ENCODE measurements at regions not wholly inside any gene's neighbourhood (a gene's known extent, or its start where the extent isn't known, plus 50 kb on each side); places are given as distances from the start of the nearest gene placed in this dataset.

GRCh38 chr1:29466258-29466657 lies 229.9 kb downstream of the PTPRU start:
- DNase-seq (ENCODE audit: extremely low read depth in 1 of 2, low read depth in 1 of 2): no peak

- DNase-seq (ENCODE audit: extremely low read depth in 1 of 2, low read depth in 1 of 2): no peak
Observed at GRCh38 chr1:29465755-29466154, 229.4 kb downstream of the PTPRU start.

DNA sequence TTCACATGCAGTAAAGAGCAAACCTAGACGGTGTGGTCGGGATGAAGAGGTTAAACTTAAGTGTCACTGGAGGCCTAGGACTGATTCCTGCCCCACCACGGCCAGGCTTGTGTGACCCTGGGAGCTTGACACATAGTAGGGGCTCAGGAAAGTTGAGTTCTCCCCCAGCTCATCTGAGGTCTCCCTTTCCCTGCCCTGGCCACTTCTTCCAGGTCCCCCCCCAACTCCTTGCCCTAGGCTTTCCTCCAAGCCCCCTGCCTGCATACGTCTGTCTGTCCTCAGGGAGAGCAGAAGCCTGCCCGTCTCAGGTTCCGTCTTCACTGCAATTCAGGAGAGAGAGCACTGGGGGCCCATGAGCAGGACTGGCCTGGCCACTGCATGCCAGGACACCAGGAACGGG lies 225.8 kb downstream of the PTPRU start:
- DNase-seq (ENCODE audit: extremely low read depth in 1 of 2, low read depth in 1 of 2): no peak

GRCh38 chr1:29461115-29461739 lies 224.9 kb downstream of the PTPRU start:
- no peak for DNase-seq (ENCODE audit: extremely low read depth in 1 of 2, low read depth in 1 of 2)

- DNase-seq (ENCODE audit: extremely low read depth in 1 of 2, low read depth in 1 of 2): no peak
Observed at GRCh38 chr1:29460694-29461093, 224.4 kb downstream of the PTPRU start.

DNA sequence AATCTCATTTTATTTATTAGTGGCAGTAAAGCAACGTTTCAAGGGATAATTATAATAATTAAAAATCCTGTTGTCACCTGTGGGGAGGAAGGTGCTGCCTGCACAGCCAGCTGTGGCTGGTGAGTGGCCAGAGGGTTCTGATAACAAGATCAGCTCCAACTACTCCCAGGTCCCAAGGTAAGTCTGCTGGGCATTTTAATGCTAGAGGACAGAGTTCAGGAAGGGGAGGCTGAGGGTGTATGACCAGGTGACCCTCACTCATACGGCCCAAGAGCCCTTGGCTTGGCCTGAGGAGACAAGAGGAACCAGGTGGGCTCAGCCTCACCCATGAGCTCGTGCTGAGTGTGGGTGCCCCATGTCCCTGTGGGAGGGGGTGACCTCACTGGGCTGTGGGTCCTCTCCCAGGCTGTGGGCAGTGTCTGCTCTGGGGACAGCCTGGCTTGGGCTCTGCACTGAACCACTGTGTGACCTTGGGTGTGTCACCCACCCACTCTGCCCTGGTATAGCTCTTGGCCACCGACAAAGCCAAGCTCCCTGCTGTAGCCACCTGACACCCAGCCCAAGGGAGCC lies 223.8 kb downstream of the PTPRU start:
- no peak for DNase-seq (ENCODE audit: extremely low read depth in 1 of 2, low read depth in 1 of 2)

DNA sequence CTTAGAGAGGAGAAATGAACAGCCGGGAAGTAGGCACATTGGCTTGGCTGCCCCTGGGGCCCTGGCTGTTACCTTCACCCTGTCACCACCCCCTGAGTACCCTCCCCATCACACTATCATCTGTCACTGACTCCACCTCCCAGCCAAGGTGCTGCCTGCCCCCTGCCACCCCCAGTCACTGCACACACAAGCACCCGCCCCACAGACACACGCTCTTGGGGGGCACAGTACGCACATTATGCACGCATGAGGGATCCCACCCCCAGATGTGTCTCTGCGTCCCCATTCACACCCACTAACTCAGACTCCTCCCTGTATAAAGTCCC lies 223.3 kb downstream of the PTPRU start:
- no peak for DNase-seq (ENCODE audit: extremely low read depth in 1 of 2, low read depth in 1 of 2)

DNA sequence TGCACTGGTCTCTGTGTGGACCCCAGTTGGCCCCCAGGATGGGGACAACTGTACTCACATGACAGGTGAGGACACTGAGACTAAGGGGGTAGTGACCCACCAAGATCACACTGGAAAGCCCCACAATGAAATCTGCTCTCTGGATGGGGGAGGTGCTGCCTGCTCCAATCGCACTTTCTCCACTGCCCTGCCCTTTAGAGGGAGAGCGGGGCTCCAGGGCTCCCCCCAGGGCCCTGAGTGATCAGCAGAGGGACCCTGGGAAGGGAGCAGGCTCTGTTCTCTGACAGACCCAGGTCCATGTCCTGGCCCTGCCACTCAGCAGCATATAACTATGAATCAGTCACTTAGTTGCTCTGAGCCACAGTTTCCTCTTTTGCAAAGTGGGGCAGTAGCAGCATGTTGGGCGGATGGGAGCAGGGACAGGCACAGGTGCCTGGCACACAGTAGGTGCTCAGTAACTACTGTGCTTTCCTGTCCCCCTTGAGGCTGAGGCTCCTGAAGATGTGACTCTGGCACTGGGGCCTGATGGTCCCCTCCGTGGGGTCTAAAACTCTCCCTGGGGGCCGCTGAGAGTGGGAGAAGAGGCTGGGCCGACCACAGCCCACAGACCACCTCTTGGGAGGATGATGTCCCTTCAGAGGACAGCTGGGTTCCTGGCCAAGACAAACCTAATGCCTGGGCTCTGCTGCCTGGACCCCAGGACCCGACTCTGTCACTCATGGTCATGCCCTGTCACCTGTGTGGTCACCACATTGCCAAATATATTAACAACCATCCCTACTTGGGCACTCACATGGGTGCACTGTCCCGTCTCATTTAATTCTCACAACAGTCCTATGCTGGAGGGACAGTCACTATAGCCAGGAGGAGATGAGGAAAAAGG lies 222.7 kb downstream of the PTPRU start:
- DNase-seq (ENCODE audit: extremely low read depth in 1 of 2, low read depth in 1 of 2): no peak

DNA sequence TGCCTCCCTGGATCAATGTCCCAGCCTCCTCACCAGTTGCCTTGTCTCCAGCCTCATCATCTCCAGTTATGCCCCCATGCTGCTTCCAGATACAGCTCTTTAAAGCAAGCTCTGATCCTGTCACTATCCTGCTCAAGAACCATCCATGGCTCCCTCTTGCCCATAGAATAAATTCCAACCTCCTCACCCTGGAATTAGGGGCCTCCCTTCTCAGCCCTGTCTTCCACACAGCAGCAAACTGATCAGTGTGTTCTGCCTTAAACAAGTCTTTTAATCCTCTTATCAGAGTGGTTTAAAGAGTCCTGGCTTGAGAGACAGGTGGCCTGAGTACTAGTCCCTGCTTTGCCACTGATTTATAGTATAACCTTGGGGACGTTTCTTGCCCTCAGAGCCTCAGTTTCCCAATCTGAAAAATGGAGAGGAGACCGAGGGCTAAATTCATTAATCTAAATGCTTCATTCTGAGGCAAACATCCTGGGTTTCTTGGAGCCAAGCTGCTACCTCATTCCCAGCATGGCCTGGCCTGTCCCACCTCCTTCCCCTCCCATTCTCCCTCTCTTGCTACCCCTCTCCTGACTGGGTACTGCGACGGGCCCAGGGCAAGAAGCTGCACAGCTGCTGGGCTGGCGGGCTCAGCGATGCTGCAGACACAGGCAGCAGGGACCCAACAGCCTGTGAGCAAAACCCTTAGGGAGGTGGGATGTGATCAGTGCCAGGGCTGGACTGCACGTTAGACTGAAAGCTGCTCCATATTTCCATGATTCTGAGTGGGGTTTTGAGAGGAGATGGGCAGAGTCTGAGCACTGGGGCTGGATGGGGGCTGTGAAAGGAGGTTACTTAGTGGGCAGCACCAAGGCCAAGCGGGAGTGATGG lies 221.4 kb downstream of the PTPRU start:
- no peak for DNase-seq (ENCODE audit: extremely low read depth in 1 of 2, low read depth in 1 of 2)

GRCh38 chr1:29456685-29457435 lies 220.5 kb downstream of the PTPRU start:
- DNase-seq (ENCODE audit: extremely low read depth in 1 of 2, low read depth in 1 of 2): no peak

DNA sequence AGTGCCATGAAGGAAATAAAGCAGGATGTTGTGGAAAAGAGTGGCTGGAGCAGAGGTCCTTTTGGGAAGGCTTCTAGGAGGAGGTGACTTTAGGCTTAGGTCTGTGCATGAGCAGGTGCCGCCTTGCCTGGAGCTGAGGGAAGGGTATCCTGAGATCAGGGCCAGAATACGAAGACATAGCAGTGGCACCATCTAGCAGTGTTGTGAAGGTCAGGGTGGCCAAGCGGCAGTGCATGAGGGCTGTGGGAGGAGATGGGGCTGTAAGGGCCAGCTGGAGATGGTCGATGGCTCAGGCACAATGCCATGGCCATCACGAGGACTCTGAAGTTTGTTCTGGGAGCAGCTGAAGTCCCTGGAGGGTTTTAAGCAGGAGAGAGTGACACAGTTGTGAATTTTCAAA lies 219.5 kb downstream of the PTPRU start:
- DNase-seq (ENCODE audit: extremely low read depth in 1 of 2, low read depth in 1 of 2): no peak

- no peak for DNase-seq (ENCODE audit: extremely low read depth in 1 of 2, low read depth in 1 of 2)
Observed at GRCh38 chr1:29454616-29455380, 218.5 kb downstream of the PTPRU start.

- DNase-seq (ENCODE audit: extremely low read depth in 1 of 2, low read depth in 1 of 2): no peak
Observed at GRCh38 chr1:29453502-29454240, 217.3 kb downstream of the PTPRU start.

DNA sequence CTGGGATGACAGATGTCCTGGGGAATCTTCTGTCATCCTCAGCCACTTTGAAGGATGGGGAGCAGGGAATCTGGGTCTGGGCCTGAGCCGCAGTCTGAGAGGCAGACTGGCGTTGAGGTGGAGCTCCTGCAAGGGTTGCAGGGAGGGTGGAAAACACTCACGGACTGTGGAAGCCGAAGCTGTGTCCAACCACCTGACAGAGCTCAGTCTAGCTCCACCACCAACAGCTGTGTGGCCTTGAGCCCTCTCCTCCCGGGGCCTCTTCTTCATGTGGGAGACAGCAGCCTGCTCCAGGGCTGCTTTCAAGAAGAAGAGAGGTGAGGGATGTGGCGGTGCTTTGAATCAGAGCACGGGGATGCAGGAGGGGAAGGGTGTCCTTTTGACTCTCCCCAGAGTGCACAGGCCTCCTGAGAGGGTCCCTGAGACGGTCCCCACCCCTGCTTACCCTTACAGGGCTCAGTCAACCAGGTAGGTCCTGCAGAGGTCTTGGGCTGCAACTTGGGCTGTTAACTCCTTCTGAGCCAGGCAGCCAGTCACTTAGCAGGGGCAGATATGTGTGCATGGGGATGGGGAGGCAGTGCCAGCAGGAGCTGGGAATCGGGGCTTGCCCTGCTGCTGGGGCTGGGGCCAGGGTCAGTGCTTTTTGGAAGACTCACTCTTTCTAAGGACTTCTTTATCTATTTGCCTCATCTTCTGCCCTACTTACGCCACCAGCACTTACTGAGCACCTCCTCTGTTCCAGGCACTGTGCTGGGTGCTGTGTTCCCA lies 216.3 kb downstream of the PTPRU start:
- no peak for DNase-seq (ENCODE audit: extremely low read depth in 1 of 2, low read depth in 1 of 2)

- no peak for DNase-seq (ENCODE audit: extremely low read depth in 1 of 2, low read depth in 1 of 2)
Observed at GRCh38 chr1:29451368-29451892, 215.1 kb downstream of the PTPRU start.

DNA sequence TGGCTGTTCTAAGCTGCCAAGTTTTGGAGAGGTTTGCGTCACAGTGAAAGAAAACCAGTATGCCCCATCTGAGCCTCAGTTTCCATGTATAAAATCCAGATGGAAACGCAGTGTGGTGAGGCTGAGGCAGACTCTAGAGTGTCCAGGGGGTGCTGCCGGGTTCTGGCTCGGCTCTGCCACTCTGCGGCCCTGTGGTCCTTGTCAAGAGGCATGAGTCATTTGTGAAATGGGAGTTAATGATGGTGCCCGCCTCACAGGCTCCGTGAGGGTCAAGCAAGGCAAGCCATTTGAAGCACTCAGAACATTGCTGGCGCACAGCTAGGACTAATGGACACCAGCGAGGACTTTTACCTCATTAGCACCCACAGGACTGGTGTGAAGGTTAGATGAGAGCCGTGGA lies 214.3 kb downstream of the PTPRU start:
- no peak for DNase-seq (ENCODE audit: extremely low read depth in 1 of 2, low read depth in 1 of 2)

DNA sequence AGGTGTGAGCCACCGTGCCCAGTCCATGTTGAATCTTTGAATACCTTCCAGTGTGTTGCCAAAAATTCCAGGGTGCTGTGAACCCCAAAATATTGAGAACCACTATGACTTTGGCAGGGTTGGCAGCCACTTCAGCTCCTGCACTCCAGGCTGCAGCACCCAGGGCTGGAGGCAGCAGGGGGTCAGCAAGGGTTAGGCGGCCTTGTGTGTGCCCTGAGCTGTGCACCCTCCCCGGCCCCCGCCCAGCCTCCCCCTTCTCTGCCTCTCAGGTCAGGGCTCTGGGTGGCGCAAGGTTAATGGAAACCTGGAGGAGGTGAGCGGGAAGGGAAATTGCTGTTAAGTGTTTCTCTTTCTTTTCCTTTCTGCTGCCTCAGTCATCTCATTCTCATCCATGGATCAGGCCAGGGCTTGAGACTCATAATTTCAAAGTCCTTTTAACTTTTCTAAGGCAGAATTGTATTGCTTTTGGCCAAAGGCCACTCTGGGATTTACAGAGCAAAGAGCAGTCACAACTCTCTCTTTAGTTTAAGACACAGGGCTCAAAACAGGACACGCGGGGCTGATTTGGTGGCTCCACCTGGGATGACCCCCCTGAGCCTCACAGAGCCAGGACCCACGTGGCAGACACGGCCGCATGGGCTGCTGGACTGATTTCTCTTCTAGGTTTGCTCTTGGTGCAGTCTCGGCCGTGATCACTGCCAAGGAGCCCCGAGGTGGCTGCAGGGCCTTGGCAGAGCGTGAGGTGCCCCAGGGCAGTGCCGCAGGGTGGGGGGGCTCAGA lies 212.3 kb downstream of the PTPRU start:
- DNase-seq (ENCODE audit: extremely low read depth in 1 of 2, low read depth in 1 of 2): no peak
